ENCODE measurements at regions not wholly inside any gene's neighbourhood (a gene's known extent, or its start where the extent isn't known, plus 50 kb on each side); places are given as distances from the start of the nearest gene placed in this dataset.

- Histone ChIP-seq H2BK15ac (ENCODE audit: low read length) (no peak overlapping the region), H3K9me3 (ENCODE audit: insufficient read depth in 2 of 2, low read depth in 1 of 2, low read length in 1 of 2) (no peaks in the 10 kb centered on the region), H3K79me2 (ENCODE audit: control insufficient read depth in 1 of 2, insufficient read depth in 2 of 2, low read length in 2 of 2) (no peaks in the 10 kb centered on the region), H4K91ac (replicated peaks; ENCODE audit: insufficient read length, low read length) (no peak overlapping the region), H3K36me3 (ENCODE audit: control insufficient read depth in 2 of 4, insufficient read depth in 4 of 4, low read length in 3 of 4) (no peaks in the 10 kb centered on the region), H3K23ac (ENCODE audit: insufficient read length) (no peak overlapping the region), H3K27me3 (replicated peaks in 1 of 4; ENCODE audit: control insufficient read depth in 3 of 4, extremely low read depth in 1 of 4, insufficient read depth in 3 of 4, low read length in 3 of 4) (no peaks in the 10 kb centered on the region), H2BK120ac (replicated peaks; ENCODE audit: low read depth, low read length) (no peak overlapping the region), H3K4me2 (ENCODE audit: insufficient read depth in 1 of 2, low read depth in 2 of 2, low read length in 2 of 2) (no peak overlapping the region), H3K4me3 (ENCODE audit: extremely low read depth in 1 of 4, insufficient read depth in 2 of 4, low read depth in 3 of 4, low read length in 4 of 4) (no peak overlapping the region), H3K27ac (ENCODE audit: low read depth, low read length) (no peak overlapping the region), H4K5ac (ENCODE audit: insufficient read length, low read depth, low read length) (no peak overlapping the region), H4K8ac (ENCODE audit: extremely low read depth, insufficient read depth, low read length) (no peak overlapping the region), H3K79me1 (ENCODE audit: low read depth, low read length) (no peaks in the 10 kb centered on the region), H2BK20ac (ENCODE audit: low read length) (no peak overlapping the region), H3K23me2 (ENCODE audit: low read depth, low read length) (no peaks in the 10 kb centered on the region), H3K4ac (replicated peaks; ENCODE audit: insufficient read length, low read depth, low read length) (no peak overlapping the region), H3K9ac (replicated peaks in 1 of 4; ENCODE audit: extremely low read depth in 1 of 4, low read depth in 3 of 4, low read length in 3 of 4) (no peak overlapping the region), H3K4me1 (replicated peaks in 1 of 4; ENCODE audit: control insufficient read depth in 3 of 4, insufficient read depth in 4 of 4, low read length in 3 of 4) (no peaks in the 10 kb centered on the region), H2BK5ac (ENCODE audit: low read depth, low read length) (no peak overlapping the region), H2BK12ac (ENCODE audit: low read depth, low read length) (no peak overlapping the region), H3K18ac (ENCODE audit: extremely low read depth, low read length) (no peak overlapping the region), H3K14ac (ENCODE audit: insufficient read length) (no peak overlapping the region), H2AFZ (ENCODE audit: low read length) (no peak overlapping the region), H3K56ac (replicated peaks; ENCODE audit: insufficient read length, low read depth, low read length) (no peak overlapping the region), H4K20me1 (replicated peaks in 1 of 2; ENCODE audit: control insufficient read depth in 1 of 2, insufficient read depth in 2 of 2, low read length in 2 of 2) (no peaks in the 10 kb centered on the region), H2AK5ac (ENCODE audit: low read depth, low read length) (no peak overlapping the region)
- ChIA-PET CTCF (ENCODE audit: partially characterized antibody) (interaction anchor here (0.9 to 12.8 kb wide), 14 partner anchors 9 to 182 kb away, joined by 3 to 199 read pairs (median 7); partner anchors contain the start of gene UNC5CL), POLR2A (ENCODE audit: partially characterized antibody) (no interaction called here)
- 91% methylated on average over 6 of the region's 6 CpGs; no CpG with 5 or more reads in 1 of the 2 experiments for WGBS, 2 experiments (ENCODE audit: extremely low coverage in 1 of 2, insufficient coverage in 1 of 2, insufficient read length in 1 of 2, insufficient replicate concordance in 2 of 2, low coverage in 1 of 2, low lambda C conversion rate in 2 of 2, missing lambda C conversion rate in 1 of 2)
- no peak for DNase-seq (ENCODE audit: low read depth in 1 of 2, low spot score in 2 of 2)
- no peak for FAIRE-seq
- TF ChIP-seq CTBP2 (IDR thresholded peaks at IDR 0.05; ENCODE audit: borderline replicate concordance, insufficient read depth, insufficient read length, low read length) (no peak), RFX5 (IDR thresholded peaks at IDR 0.05; ENCODE audit: borderline replicate concordance, low read depth, low read length) (no peak), SP2 (IDR thresholded peaks at IDR 0.05; ENCODE audit: low read length) (no peak), SIRT6 (IDR thresholded peaks at IDR 0.05; ENCODE audit: low read length) (no peak), CEBPB (IDR thresholded peaks at IDR 0.05; ENCODE audit: low read depth, low read length) (no peak), CBX8 (IDR thresholded peaks at IDR 0.05; ENCODE audit: borderline replicate concordance, low read depth, low read length) (no peak), RBBP5 (IDR thresholded peaks at IDR 0.05; ENCODE audit: borderline replicate concordance, low read depth, low read length) (no peak), SRF (IDR thresholded peaks at IDR 0.05; ENCODE audit: low read depth, low read length) (no peak), E2F6 (IDR thresholded peaks at IDR 0.05) (no peak)
- TF ChIP-seq, protein P1, sequence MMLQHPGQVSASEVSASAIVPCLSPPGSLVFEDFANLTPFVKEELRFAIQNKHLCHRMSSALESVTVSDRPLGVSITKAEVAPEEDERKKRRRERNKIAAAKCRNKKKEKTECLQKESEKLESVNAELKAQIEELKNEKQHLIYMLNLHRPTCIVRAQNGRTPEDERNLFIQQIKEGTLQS (IDR thresholded peaks at IDR 0.05; ENCODE audit: insufficient read depth, low read depth, low read length) = no peak
Measured at GRCh38 chr6:40887792-40888340, 151.2 kb downstream of the UNC5CL start.
